GM18517 (cell line): ENCODE measurements at regions not wholly inside any gene's neighbourhood (a gene's known extent, or its start where the extent isn't known, plus 50 kb on each side); places are given as distances from the start of the nearest gene placed in this dataset.
"Not testable (repeated sequence)": the region's sequence is repeated elsewhere in the genome, so short reads cannot be mapped to it uniquely, and the experiment has no call there.

Source experiments
- ATAC-seq: cut with Tn5 transposase; IDR thresholded peaks from one replicate; pipeline ENCODE4 v1.9.1; 2021; ENCODE audit warnings: mild to moderate bottlenecking, moderate library complexity; ENCODE audit not compliant: unreplicated experiment

- ATAC-seq, result not testable (repeated sequence)
These were observed 543.3 kb downstream of the PRIM2 start for GRCh38 chr6:57860481-57861315.

DNA sequence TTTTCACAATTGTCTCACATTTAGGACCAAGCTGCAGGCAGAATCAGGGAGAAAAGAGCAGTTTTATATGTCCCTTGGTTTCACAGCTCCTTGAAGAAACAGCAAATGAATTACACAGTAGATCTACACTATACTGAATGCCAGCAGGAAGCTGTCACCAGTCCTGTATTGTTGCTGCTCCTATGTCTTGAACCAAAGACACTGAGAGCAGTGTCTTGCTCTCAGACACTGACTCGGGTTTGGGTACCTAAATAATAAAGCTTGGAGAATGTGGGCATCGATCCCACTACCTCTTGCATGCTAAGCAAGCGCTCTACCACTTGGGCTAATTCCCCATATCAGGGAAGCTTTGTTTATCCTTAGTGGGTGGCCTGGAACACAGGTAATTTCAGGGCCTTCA lies 552.7 kb downstream of the PRIM2 start:
- ATAC-seq, result not testable (repeated sequence)

- not testable (repeated sequence) for ATAC-seq
These were observed 556.0 kb downstream of the PRIM2 start for GRCh38 chr6:57873424-57873823.

GRCh38 chr6:57876659-57877058 lies 559.2 kb downstream of the PRIM2 start:
- not testable (repeated sequence) for ATAC-seq

- not testable (repeated sequence) for ATAC-seq
These were observed 560.3 kb downstream of the PRIM2 start for GRCh38 chr6:57877729-57878128.

DNA sequence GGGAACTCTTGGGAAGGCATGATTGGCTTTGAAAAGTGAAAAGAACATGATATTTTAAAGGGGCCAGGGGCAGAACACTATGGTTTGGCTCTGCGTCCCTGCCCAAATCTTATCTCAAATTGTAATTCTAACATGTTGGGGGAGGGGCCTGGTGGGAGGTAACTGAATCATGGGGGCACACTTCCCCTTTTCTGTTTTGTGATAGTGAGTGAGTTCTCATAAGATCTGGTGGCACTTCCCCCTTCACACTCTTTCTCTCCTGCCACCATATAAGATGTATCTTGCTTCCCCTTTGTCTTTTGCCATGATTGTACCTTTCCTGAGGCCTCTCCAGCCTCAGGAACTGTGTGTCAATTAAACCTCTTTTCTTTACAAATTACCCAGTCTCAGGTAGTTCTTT lies 561.4 kb downstream of the PRIM2 start:
- ATAC-seq, result not testable (repeated sequence)

GRCh38 chr6:57898850-57899249 lies 581.4 kb downstream of the PRIM2 start:
- peak; percentile 79 for ATAC-seq

DNA sequence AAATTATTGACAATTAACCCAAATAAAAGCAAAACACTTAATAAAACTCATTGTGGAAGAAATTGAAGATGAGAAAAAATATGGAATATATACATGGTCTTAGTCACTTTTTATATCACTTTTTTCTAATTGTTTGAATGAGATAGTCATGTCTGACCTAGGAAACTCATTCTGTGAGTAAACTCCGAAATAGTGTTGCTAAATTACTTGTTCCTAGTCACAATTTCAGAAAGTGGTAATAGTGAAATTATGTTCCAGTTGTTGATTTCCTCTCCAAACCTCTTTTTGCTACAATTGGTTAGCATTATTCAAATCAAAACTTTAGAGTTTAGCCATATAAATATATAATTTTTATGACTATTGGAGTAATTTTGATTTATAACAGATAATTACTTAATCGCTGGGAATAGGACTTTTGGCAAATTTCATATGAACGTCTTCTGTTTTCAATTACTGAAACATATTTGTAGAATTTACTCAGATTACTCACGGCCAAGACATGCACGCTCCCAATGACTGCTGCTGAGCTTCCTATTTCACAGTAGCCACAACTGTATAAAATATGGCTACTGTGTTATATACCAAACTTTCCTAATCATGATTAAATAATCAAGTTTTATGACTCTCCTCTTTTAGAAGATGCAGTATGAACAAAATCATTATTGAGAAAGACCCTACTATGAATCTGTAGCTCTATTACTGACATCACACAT lies 583.4 kb downstream of the PRIM2 start:
- not testable (repeated sequence) for ATAC-seq

DNA sequence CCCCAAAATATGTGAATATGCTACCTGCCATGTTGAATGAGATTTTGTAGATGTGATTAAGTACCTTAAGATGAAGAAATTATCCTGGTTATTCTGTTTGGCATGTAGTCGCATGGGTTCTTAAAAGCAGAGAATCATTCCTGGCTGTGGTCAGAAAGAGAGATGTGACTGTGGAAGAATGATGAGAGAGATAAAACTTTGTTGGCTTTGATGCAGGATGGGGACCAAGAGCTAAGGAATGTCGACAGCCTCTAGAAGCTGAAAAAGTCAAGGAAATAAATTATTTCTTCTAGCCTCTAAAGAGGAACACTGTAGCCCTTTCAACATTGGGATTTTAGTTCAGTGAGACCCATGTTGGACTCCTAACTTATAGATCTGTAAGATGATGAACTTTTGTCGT lies 584.0 kb downstream of the PRIM2 start:
- not testable (repeated sequence) for ATAC-seq

- not testable (repeated sequence) for ATAC-seq
These were observed 586.9 kb downstream of the PRIM2 start for GRCh38 chr6:57904356-57904755.

DNA sequence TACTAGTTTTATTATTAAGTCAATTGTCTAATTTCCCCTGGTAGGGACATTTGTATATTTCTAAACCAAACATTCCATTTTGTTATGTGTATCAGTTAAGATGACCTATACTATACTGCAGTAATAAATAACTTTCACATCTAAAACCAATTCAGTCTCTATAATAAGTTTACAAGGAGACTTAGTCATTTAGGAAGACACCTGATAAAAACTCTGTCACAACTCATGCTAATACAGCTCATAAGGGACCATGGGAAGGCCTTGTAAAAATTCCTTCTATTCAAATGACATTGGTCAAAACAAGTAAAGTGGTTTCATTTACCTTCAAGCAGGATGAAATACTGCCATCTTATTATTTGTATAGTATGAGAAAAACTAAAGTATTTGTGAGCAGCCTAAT lies 597.9 kb downstream of the PRIM2 start:
- ATAC-seq, result not testable (repeated sequence)

DNA sequence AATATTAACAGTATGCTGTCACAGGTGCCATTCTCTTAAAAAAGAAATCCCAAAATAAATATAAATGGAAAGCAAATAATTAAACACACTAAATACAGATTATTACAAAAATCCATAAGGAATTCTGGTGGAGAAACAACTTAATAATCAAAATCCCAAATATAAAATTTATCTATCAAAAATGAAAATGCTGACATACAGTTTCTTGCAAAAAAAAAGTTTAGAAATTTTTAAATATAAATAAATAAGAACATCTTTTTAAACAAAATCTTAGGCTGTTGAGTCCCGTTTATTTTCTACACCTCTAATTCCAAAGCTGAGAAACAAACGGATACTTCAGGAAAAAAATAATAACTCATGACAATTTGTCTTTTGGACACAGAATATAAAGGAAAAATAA lies 625.5 kb downstream of the PRIM2 start:
- not testable (repeated sequence) for ATAC-seq

GRCh38 chr6:57946084-57946768 lies 628.8 kb downstream of the PRIM2 start:
- not testable (repeated sequence) for ATAC-seq

DNA sequence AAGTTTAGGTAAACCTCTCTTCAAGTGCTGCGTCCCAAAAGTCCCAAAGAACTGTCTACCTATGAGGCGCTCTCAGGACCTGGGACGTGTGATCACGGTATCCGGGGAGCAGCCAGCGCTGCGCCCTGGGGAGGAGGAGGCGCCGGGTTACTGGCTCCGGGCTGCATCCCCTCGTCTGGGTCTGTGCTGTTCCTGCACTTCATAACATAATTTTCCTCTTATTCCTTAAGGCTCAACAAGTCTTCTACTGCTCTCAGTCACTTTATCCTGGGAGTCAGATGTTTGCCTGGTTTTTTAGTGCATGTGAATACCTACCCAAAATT lies 629.3 kb downstream of the PRIM2 start:
- ATAC-seq, result not testable (repeated sequence)

- ATAC-seq, result not testable (repeated sequence)
These were observed 631.1 kb downstream of the PRIM2 start for GRCh38 chr6:57948481-57948880.

DNA sequence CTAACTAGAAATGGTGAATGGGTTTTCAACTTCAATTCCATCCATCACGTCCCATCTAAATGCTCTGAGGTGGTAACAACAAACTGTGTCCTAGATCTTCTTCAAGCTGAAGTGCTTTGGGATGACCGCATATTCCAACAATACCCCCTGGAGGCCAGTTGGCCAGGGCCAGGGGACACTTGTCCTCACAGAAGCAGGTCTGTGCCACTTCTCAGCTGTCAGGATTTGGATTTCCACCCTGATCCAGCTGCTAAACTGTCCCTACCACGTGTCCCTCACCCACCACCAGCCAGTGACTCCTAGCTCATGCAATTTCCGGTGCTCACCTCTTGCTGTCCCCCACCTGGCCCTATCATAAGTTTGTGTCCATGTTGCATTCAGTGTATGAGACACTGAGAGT lies 633.0 kb downstream of the PRIM2 start:
- not testable (repeated sequence) for ATAC-seq

GRCh38 chr6:57966757-57967156 lies 649.3 kb downstream of the PRIM2 start:
- not testable (repeated sequence) for ATAC-seq

DNA sequence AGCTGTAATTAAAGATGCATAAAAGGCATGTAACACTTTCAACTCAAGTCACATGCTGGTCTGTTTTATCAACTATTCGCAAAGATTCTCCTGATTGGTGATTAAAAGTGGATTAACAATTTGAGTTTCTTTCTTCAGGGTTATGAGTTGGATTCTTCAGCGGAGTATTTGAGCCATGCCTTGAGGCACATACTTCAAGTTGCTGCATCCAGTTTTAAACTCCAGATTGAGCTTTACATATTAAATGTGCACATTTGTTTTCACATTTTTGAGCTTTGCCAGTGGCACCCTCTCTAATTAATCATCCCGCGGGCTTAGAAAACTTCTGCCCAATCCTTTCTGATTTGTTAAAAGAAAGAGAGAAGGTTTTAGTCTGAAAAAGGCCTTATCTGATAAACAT lies 654.5 kb downstream of the PRIM2 start:
- ATAC-seq, result not testable (repeated sequence)

DNA sequence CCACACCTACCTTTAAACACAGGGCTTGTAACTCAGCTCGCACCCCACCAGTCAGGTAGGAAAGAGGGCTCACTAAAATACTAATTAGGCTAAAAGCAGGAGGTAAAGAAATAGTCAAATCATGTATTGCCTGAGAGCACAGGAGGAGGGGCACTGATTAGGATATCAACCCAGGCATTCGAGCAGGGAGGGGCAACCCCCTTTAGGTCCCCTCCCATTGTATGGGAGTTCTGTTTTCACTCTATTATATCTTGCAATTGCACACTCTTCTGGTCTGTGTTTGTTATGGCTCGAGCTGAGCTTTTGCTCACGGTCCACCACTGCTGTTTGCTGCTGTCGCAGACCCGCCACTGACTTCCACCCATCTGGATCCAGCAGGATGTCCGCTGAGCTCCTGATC lies 657.2 kb downstream of the PRIM2 start:
- ATAC-seq, result no peak

DNA sequence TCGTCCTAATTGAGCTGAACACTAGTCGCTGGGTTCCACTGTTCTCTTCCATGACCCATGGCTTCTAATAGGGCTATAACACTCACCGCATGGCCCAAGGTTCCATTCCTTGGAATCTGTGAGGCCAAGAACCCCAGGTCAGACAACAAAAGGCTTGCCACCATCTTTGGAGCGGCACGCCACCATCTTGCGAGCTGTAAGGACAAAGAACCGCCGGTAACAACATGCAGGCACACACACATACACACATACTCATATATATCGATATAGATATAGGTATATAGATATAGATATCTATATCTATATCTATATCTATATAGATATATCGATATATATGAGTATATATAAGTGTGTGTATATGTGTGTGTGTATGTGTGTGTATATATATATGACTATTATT lies 657.7 kb downstream of the PRIM2 start:
- not testable (repeated sequence) for ATAC-seq

- ATAC-seq, result not testable (repeated sequence)
These were observed 658.9 kb downstream of the PRIM2 start for GRCh38 chr6:57976371-57976770.
